GM18519 (cell line): ENCODE measurements at regions not wholly inside any gene's neighbourhood (a gene's known extent, or its start where the extent isn't known, plus 50 kb on each side); places are given as distances from the start of the nearest gene placed in this dataset.

ENCODE experiments used
- ATAC-seq: cut with Tn5 transposase; IDR thresholded peaks from one replicate; pipeline ENCODE4 v1.9.1; 2021; ENCODE audit warnings: mild to moderate bottlenecking, moderate library complexity; ENCODE audit not compliant: unreplicated experiment, low FRiP score

DNA sequence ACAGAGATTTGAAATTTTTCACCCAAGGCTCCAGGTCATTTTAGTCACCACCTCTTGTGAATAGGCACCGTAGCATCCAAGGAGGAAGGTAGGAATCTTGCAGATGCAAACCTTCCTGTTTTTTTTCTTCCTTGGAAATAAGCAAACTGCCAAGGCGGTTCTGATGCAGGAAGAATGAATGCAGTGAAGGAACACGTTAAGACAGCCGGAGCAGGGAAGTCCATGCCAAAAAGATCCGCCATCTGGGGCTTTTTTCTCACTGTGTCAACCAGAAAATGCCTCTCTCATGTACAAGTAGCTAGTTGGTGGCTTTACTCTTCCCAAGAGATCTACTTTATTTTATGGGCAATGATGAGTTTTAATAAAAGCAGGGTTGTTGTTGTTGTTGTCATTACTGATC is 142.4 kb downstream of the ZIC5 start:
- no peak for ATAC-seq

GRCh38 chr13:99828735-99829134 is 142.8 kb downstream of the ZIC5 start:
- no peak for ATAC-seq

- no peak for ATAC-seq
Measured at GRCh38 chr13:99828123-99828522, 143.4 kb downstream of the ZIC5 start.

DNA sequence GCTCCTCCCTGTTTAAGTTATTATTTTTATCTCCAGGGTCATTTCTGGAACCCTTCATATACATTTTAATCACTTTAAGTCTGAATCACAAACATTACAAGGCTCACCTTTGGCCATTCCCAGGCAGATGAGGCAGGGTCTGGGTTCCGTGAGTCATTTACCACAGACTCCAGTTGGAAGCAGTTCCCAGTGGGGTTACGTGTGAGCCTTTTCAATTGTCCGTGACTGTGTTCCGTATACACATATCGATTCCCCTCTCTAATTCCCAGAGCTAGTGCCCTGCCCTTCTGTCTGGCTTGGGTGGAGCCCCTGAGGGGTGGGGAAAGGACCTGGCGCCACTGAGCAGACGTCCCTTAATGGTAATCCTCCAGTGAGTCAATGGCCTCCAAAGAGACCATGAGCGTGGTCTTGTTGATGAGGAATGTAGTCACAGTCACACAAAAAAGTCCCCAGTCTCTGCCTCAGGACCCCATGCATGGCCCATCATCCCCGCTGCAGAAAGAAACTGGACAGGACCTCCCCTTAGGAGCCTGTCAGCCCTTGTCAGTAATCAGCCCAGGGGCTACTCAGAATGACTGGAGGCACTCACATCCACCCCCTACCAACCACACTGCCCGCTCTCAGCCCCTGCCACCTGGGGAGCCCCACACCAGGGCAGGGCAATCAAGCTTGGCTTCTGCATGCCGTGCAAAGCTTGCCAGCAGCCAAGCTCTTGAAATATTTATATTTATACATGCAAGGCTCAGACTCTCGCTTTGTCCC is 144.4 kb downstream of the ZIC5 start:
- ATAC-seq, result no peak

DNA sequence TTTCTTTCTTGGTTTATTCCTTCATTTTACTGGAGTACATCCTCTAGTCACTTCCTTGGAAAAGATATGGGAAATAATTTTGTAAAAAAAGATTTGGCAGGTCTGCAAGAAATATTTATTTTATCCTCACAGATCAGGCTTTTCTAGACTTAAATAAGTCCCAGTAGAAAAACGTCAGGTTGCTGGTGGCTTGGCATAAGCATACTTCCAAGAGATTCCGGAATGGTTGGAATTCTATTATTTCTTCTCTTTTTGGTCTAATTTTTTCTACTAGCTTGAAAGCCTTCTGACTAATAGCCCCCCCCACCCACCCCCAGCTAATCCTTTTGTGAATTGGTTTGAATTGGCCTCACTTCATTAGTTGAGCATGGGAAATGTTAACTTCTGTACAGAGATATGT is 147.6 kb downstream of the ZIC5 start:
- ATAC-seq, result no peak

DNA sequence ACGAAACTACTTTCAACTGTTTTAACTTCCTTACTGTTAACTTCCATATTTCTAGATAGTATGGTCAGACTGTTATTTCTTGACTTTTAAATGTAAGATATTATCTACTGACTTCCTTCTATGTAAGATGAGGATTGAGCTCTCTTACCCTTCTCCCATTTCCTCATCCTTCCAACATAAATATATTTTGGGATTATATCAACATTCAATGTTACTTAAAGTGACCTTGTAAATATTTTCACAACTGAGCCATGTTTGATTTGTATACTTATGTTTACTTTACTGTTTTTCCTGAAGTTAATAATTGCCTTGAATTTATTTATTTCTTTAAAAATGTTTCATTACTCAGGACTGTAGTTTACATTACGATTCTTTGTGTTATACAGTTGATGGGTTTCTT is 148.7 kb downstream of the ZIC5 start:
- ATAC-seq, result no peak

- ATAC-seq, result no peak
Measured at GRCh38 chr13:99821741-99822140, 149.8 kb downstream of the ZIC5 start.

- ATAC-seq, result no peak
Measured at GRCh38 chr13:99819967-99820366, 151.6 kb downstream of the ZIC5 start.

DNA sequence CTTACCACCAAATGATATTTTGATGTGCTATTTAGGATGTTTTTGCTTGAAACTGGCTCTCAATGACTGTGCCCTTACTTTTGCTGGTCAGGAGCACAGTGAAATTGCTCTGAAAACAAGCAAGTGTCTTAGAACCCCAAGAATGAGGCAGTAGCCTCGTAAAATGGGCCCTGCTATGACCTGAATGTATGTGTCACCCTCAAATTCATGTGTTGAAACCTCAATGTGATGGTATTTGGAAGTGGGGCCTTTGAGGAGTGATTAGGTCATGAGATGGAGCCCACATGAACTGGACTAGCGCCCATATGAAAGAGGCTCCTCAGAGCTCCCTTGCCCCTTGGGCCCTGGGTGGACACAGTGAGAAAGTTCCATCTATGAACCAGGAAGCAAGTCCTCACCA is 155.2 kb downstream of the ZIC5 start:
- ATAC-seq, result no peak

GRCh38 chr13:99813336-99814095 is 158.1 kb downstream of the ZIC5 start:
- no peak for ATAC-seq

DNA sequence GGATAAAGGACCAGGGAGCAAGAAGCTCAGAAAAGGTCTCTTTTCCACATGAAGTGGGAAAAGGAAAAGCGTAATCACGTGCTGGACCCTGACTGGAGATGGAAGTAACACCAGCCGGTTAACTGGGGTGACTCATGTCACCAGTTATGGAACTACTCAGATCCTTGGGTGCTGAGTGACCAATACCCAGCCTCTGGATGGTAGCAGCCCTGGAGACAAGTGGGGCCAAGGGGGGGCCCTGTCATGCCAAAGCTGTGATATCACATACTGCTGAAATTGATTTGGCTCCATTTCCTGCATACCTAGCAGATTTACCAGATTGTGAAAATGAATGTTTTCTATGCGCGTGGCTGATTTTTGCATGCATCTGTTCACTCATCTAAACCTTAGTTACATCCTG is 158.9 kb downstream of the ZIC5 start:
- no peak for ATAC-seq

- no peak for ATAC-seq
Measured at GRCh38 chr13:99811067-99811700, 160.4 kb downstream of the ZIC5 start.

DNA sequence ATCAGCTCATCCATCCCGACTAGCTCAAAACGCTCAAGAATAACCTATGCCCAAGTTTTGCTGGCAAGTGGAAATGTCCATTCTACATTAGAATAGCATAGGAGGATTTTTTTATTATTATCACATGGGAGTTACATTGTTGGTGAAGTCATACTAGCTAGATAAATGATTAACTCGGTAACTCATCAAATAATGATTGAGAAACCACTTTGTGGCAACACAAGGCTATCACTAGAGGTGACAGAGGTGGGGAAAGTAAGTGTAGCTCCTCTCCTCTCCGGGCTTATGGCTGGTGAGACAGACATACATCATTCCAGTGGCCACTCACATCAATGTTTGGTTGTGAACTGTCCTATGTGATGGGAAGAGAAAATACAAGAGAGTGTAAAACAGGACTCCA is 161.6 kb downstream of the ZIC5 start:
- ATAC-seq, result no peak

DNA sequence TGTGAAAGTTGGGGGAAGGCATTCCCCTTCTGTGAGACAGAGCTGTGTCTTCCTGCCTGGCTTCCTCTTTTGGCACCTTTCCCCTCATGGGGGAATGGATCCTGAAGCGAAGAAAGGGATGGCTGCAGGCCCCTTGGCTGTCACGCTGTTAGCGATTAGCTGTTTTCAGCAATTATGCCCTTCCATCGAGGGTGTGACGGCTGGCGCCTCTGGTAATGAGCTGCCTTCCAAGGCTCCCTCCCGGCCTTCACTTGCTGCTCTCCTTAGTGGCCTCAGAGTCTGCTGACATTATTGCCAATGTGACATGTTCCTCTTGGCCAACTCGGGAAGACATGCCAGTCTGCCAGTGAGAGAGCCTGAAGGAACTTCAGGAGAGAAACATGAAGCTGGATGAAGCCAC is 162.1 kb downstream of the ZIC5 start:
- ATAC-seq, result no peak

DNA sequence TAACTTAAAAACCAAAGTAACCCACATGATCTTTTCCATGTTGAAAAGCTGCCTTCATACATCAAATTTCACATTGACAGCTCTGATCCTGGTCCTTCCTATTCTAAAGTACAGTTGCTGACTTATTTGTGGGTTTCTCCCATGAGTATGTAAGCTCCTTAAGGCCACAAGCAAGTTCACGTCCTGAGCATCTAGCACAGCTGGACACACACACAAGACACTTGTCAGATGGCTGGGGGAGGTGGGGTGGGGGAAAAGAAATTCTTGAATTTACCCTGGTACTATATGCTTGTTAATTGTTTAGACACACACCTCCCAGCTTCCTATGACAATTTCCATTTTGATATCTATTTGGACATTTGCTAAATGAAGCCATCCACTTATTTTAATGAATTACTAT is 162.8 kb downstream of the ZIC5 start:
- ATAC-seq, result no peak

GRCh38 chr13:99806671-99807070 is 164.9 kb downstream of the ZIC5 start:
- no peak for ATAC-seq

DNA sequence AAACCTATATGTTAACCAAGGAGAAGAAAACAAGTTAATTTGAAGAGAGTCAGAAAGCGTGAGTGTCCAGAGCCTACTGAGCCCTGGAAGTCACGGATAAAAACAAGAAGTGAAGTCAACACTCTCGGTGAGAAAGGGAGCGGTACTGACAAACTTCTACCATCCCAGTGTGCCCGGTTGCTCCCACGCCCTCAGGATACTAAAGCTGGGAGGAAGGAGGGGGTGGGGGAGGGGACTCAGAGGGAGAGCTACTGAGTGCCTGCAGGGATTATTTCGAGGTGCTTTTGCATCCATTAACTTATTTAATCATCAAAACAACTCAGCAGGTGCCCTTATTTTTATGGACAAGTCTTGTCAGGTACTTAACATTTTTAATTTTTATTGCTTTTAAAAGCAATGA is 166.2 kb downstream of the ZIC5 start:
- ATAC-seq, result no peak

DNA sequence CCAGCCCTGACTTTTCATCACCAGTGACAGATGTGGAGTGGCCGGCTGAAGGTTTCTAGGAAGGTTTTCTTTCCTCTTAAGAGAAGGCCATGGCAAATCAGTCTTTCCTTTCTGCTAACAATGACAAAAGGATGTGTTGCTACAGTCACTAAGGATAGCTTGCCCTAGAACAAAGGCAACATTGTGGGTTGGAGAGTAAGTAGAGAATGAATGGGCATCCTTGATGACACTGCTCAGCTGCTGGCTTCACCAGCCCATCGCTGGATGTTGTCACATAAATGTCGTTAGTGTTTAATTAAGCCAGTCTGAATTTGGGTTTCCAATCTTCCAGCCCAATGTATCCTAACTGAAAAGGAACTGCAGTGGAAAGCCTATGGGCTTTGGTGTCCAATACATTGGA is 168.4 kb downstream of the ZIC5 start:
- ATAC-seq, result no peak

DNA sequence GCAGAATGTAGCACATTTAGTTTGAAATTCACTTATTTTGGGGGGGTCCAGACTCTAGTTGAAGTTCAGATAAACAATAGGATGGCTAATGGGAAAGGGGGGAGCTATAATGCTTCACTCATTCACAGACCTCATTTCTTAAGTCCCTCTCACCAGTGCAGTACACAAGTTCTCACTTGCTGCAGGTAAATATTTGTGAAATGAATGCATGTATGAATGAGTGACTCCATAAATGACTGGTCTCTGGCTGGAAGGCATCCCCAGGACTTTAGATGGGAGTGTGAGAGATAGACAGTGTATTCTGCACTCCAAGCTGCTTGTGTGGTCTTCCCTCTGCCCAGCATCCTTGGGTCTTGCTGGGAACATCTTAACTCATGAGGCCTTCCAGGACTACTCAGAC is 169.2 kb downstream of the ZIC5 start:
- no peak for ATAC-seq

- no peak for ATAC-seq
Measured at GRCh38 chr13:99800951-99801350, 170.6 kb downstream of the ZIC5 start.

- no peak for ATAC-seq
Measured at GRCh38 chr13:99800011-99800410, 171.6 kb downstream of the ZIC5 start.

GRCh38 chr13:99798756-99799155 is 172.8 kb downstream of the ZIC5 start:
- no peak for ATAC-seq
